Peyer's patch (tissue), 4 donors: ENCODE measurements at regions not wholly inside any gene's neighbourhood (a gene's known extent, or its start where the extent isn't known, plus 50 kb on each side); places are given as distances from the start of the nearest gene placed in this dataset.

ENCODE experiments used
- CTCF ChIP-seq, 6 experiments: fragments of 450-650 bp in 4 of 6; fragments of 200-600 bp in 2 of 6; sonication (generic) in 1 of 6; IDR thresholded peaks; one replicate each; pipeline ENCODE4 v1.5.1; 2017 to 2019; ENCODE audit warnings: antibody characterized with exemption in 6 of 6, mild to moderate bottlenecking in 3 of 6, moderate library complexity in 1 of 6
- POLR2A ChIP-seq, 2 donors: fragments of 450-650 bp; IDR thresholded peaks; one replicate each; pipeline ENCODE4 v1.5.1; 2017; ENCODE audit warnings: antibody characterized with exemption in 2 of 2, mild to moderate bottlenecking in 2 of 2, moderate library complexity in 2 of 2

- TF ChIP-seq CTCF (IDR thresholded peaks at IDR 0.05), result no peak
- TF ChIP-seq POLR2A (IDR thresholded peaks at IDR 0.05), result no peak
These were observed 604.2 kb upstream of the PCDH20 start for GRCh38 chr13:62019858-62020257.
